ENCODE measurements at regions not wholly inside any gene's neighbourhood (a gene's known extent, or its start where the extent isn't known, plus 50 kb on each side); places are given as distances from the start of the nearest gene placed in this dataset.

DNA sequence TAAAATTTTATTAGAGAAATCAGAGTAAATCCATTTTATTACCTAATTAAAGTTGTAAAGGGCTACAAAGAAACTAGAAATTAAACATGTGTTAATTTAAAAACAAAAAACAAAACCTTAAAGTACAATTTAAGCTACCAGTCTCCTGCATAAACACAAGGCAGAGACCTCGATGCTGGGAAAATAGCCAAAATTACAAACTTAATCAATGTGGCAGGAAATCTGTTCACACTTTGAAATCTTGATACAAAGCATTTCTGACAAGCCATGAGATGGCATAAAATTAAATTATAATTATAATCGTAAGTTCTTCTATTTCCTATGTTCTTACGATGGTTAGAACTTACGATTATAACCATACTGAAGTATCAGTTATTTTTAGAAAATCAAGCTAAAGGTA, 158.0 kb upstream of the FREM1 start:
- Histone ChIP-seq H3K9me2 (ENCODE audit: insufficient read depth) (no peaks in the 10 kb centered on the region), H3K9ac (ENCODE audit: low read length) (no peak overlapping the region), H3K27ac (ENCODE audit: low read depth, low read length) (no peak overlapping the region), H3K79me2 (ENCODE audit: insufficient read depth, low read length) (no peaks in the 10 kb centered on the region), H3K4me2 (ENCODE audit: low read length) (no peak overlapping the region), H3K4me3 (replicated peaks in 1 of 2; ENCODE audit: low read depth in 1 of 2, low read length in 2 of 2) (no peak overlapping the region), H4K20me1 (ENCODE audit: insufficient read depth) (no peaks in the 10 kb centered on the region), H2AFZ (ENCODE audit: low read depth, low read length, poor library complexity, severe bottlenecking) (no peak overlapping the region), H3K27me3 (ENCODE audit: insufficient read depth, low read length) (peaks cover 22% of the 10 kb centered on the region), H3K4me1 (ENCODE audit: control insufficient read depth in 1 of 2, insufficient read depth in 2 of 2, low read length in 2 of 2) (no peaks in the 10 kb centered on the region), H3K9me3 (ENCODE audit: control insufficient read depth in 1 of 2, insufficient read depth in 1 of 2, low read depth in 1 of 2, low read length in 2 of 2) (no peaks in the 10 kb centered on the region), H3K36me3 (ENCODE audit: control insufficient read depth in 1 of 2, insufficient read depth in 2 of 2, low read length in 2 of 2) (no peaks in the 10 kb centered on the region)
- ChIA-PET POLR2A (no interaction called here), CTCF (no interaction called here), RAD21 (ENCODE audit: low non-redundant PET in 1 of 2, low total read pairs in 2 of 2, uncharacterized antibody in 2 of 2, unreplicated experiment in 2 of 2) (no interaction called here)
- DNase-seq (ENCODE audit: low read depth, low spot score), result no peak
- BruUV-seq (replicated peaks), result no TSS peak
- intact Hi-C loops (cut with micrococcal nuclease), result loop anchor here (10.0 kb wide), 1 partner anchor 63 kb away; no protein-coding TSS in a partner anchor
- TF ChIP-seq JUND (IDR thresholded peaks at IDR 0.05), result no peak
- TF ChIP-seq EZH2 (IDR thresholded peaks at IDR 0.05), result no peak
- no peak for TF ChIP-seq CEBPB (IDR thresholded peaks at IDR 0.05; ENCODE audit: low read depth)
- TF ChIP-seq ELF1 (IDR thresholded peaks at IDR 0.05; ENCODE audit: borderline replicate concordance, low read depth), result no peak
- no peak for TF ChIP-seq ZNF274 (IDR thresholded peaks at IDR 0.05; ENCODE audit: low read depth, low read length)
- TF ChIP-seq, protein P1, sequence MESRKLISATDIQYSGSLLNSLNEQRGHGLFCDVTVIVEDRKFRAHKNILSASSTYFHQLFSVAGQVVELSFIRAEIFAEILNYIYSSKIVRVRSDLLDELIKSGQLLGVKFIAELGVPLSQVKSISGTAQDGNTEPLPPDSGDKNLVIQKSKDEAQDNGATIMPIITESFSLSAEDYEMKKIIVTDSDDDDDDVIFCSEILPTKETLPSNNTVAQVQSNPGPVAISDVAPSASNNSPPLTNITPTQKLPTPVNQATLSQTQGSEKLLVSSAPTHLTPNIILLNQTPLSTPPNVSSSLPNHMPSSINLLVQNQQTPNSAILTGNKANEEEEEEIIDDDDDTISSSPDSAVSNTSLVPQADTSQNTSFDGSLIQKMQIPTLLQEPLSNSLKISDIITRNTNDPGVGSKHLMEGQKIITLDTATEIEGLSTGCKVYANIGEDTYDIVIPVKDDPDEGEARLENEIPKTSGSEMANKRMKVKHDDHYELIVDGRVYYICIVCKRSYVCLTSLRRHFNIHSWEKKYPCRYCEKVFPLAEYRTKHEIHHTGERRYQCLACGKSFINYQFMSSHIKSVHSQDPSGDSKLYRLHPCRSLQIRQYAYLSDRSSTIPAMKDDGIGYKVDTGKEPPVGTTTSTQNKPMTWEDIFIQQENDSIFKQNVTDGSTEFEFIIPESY (IDR thresholded peaks at IDR 0.05; ENCODE audit: extremely low read depth, insufficient replicate concordance, low read length), result no peak
- no peak for TF ChIP-seq SP1 (IDR thresholded peaks at IDR 0.05; ENCODE audit: low read depth)
- no peak for TF ChIP-seq POLR2A (IDR thresholded peaks at IDR 0.05; ENCODE audit: borderline replicate concordance, extremely low read depth, insufficient read depth, insufficient read length)
- no peak for TF ChIP-seq YY1 (IDR thresholded peaks at IDR 0.05; ENCODE audit: extremely low read depth, insufficient replicate concordance, low read depth, low read length)
- TF ChIP-seq EGR1 (IDR thresholded peaks at IDR 0.05; ENCODE audit: low read depth), result no peak
- TF ChIP-seq RAD21 (IDR thresholded peaks at IDR 0.05; ENCODE audit: low read depth), result no peak
- TF ChIP-seq, protein P2, sequence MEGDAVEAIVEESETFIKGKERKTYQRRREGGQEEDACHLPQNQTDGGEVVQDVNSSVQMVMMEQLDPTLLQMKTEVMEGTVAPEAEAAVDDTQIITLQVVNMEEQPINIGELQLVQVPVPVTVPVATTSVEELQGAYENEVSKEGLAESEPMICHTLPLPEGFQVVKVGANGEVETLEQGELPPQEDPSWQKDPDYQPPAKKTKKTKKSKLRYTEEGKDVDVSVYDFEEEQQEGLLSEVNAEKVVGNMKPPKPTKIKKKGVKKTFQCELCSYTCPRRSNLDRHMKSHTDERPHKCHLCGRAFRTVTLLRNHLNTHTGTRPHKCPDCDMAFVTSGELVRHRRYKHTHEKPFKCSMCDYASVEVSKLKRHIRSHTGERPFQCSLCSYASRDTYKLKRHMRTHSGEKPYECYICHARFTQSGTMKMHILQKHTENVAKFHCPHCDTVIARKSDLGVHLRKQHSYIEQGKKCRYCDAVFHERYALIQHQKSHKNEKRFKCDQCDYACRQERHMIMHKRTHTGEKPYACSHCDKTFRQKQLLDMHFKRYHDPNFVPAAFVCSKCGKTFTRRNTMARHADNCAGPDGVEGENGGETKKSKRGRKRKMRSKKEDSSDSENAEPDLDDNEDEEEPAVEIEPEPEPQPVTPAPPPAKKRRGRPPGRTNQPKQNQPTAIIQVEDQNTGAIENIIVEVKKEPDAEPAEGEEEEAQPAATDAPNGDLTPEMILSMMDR (IDR thresholded peaks at IDR 0.05 in 2 of 3, conservative IDR thresholded peaks at IDR 0.05 in 1 of 3; ENCODE audit: borderline replicate concordance in 1 of 3, insufficient read depth in 1 of 3, low read depth in 2 of 3, low read length in 2 of 3), result no peak
- TF ChIP-seq, protein P3, sequence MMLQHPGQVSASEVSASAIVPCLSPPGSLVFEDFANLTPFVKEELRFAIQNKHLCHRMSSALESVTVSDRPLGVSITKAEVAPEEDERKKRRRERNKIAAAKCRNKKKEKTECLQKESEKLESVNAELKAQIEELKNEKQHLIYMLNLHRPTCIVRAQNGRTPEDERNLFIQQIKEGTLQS (IDR thresholded peaks at IDR 0.05), result no peak
- TF ChIP-seq, protein P4, sequence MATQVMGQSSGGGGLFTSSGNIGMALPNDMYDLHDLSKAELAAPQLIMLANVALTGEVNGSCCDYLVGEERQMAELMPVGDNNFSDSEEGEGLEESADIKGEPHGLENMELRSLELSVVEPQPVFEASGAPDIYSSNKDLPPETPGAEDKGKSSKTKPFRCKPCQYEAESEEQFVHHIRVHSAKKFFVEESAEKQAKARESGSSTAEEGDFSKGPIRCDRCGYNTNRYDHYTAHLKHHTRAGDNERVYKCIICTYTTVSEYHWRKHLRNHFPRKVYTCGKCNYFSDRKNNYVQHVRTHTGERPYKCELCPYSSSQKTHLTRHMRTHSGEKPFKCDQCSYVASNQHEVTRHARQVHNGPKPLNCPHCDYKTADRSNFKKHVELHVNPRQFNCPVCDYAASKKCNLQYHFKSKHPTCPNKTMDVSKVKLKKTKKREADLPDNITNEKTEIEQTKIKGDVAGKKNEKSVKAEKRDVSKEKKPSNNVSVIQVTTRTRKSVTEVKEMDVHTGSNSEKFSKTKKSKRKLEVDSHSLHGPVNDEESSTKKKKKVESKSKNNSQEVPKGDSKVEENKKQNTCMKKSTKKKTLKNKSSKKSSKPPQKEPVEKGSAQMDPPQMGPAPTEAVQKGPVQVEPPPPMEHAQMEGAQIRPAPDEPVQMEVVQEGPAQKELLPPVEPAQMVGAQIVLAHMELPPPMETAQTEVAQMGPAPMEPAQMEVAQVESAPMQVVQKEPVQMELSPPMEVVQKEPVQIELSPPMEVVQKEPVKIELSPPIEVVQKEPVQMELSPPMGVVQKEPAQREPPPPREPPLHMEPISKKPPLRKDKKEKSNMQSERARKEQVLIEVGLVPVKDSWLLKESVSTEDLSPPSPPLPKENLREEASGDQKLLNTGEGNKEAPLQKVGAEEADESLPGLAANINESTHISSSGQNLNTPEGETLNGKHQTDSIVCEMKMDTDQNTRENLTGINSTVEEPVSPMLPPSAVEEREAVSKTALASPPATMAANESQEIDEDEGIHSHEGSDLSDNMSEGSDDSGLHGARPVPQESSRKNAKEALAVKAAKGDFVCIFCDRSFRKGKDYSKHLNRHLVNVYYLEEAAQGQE (IDR thresholded peaks at IDR 0.05; ENCODE audit: low read depth), result no peak
- TF ChIP-seq EZH2phosphoT487 (IDR thresholded peaks at IDR 0.05; ENCODE audit: borderline replicate concordance), result no peak
- no peak for TF ChIP-seq SIN3A (IDR thresholded peaks at IDR 0.05; ENCODE audit: low read depth)
- TF ChIP-seq ZFX (IDR thresholded peaks at IDR 0.05), result no peak
- no peak for TF ChIP-seq TCF7L2 (IDR thresholded peaks at IDR 0.05; ENCODE audit: borderline replicate concordance, extremely low read depth, insufficient read depth, insufficient read length)
- no peak for ATAC-seq

All from HCT116 (cell line).